B cell (primary cell): ENCODE measurements at regions not wholly inside any gene's neighbourhood (a gene's known extent, or its start where the extent isn't known, plus 50 kb on each side); places are given as distances from the start of the nearest gene placed in this dataset.

Experiments used
- ATAC-seq: fragments of 200-7000 bp; cut with Tn5 transposase; one replicate; pipeline ENCODE4 v1.10.0; 2021; ENCODE audit warnings: low read depth, mild to moderate bottlenecking, moderate number of reproducible peaks, moderate library complexity
- CTCF ChIA-PET: fragments of 350-600 bp; sonication (Branson Sonifier 250); formaldehyde crosslinking; loops from one replicate; lab custom pipeline; 2021; ENCODE audit warnings: antibody characterized with exemption, inconsistent platforms; lab: Charles Lee
- POLR2A ChIA-PET: fragments of 350-600 bp; sonication (Branson Sonifier 250); formaldehyde crosslinking; loops from one replicate; lab custom pipeline; 2021; ENCODE audit warnings: antibody characterized with exemption; lab: Charles Lee
- DNase-seq: peaks from one replicate; pipeline ENCODE4 v3.0.0; 2013
- H2AFZ ChIP-seq: 2 replicates; pipeline ENCODE4 v1.6.1; 2012; ENCODE audit warnings: mild to moderate bottlenecking, low read depth, low read length; ENCODE audit not compliant: insufficient read depth, poor library complexity, severe bottlenecking
- H3K27ac ChIP-seq, 2 donors: 1 replicate in 1 of 2; 2 replicates in 1 of 2; pipeline ENCODE4 v1.5.1; 2012 to 2013; ENCODE audit warnings: low read length in 2 of 2, mild to moderate bottlenecking in 2 of 2, moderate library complexity in 1 of 2
- H3K27me3 ChIP-seq, 4 experiments: fragments of 200-600 bp in 1 of 4; sonication (generic) in 1 of 4; replicated peaks in 1 of 4; 1 replicate in 2 of 4; 2 replicates in 2 of 4; pipeline versions ENCODE4 v1.6.1 to v1.7.0; 2013 to 2016; ENCODE audit warnings: low read length in 3 of 4, mild to moderate bottlenecking in 2 of 4, mixed read lengths in 1 of 4, moderate library complexity in 1 of 4; ENCODE audit not compliant: insufficient read depth in 4 of 4, control insufficient read depth in 3 of 4; ENCODE audit errors: control extremely low read depth in 1 of 4
- H3K36me3 ChIP-seq, 2 experiments: replicated peaks in 1 of 2; 1 replicate in 1 of 2; 2 replicates in 1 of 2; pipeline versions ENCODE4 v1.6.1 to v1.7.1; 2013; ENCODE audit warnings: low read length in 1 of 2; ENCODE audit not compliant: insufficient read depth in 2 of 2, control insufficient read depth in 1 of 2; ENCODE audit errors: control extremely low read depth in 1 of 2, extremely low read depth in 1 of 2
- H3K4me1 ChIP-seq, 2 donors: fragments of 200-600 bp in 1 of 2; sonication (generic) in 1 of 2; 1 replicate in 1 of 2; 2 replicates in 1 of 2; pipeline versions ENCODE4 v1.5.1 to v1.6.1; 2013 to 2017; ENCODE audit warnings: low read length in 2 of 2; ENCODE audit not compliant: control insufficient read depth in 2 of 2, insufficient read depth in 2 of 2
- H3K4me2 ChIP-seq: replicated peaks from 2 replicates; pipeline ENCODE3; 2012; ENCODE audit warnings: mild to moderate bottlenecking, low read depth, low read length; ENCODE audit not compliant: poor library complexity, severe bottlenecking
- H3K4me3 ChIP-seq, 5 experiments: fragments of 200-600 bp in 1 of 5; sonication (generic) in 1 of 5; 1 replicate in 3 of 5; 2 replicates in 2 of 5; pipeline versions ENCODE4 v1.5.1 to v1.7.0; 2011 to 2016; ENCODE audit warnings: low read length in 4 of 5, mild to moderate bottlenecking in 4 of 5, low read depth in 2 of 5, control low read depth in 1 of 5, moderate library complexity in 1 of 5; ENCODE audit not compliant: insufficient read depth in 1 of 5; ENCODE audit errors: control extremely low read depth in 1 of 5, extremely low read depth in 1 of 5
- H3K79me2 ChIP-seq: fragments of 200-600 bp; sonication (generic); one replicate; pipeline ENCODE4 v1.6.0; 2016; ENCODE audit warnings: low read length; ENCODE audit not compliant: control insufficient read depth, insufficient read depth
- H3K9ac ChIP-seq: fragments of 200-600 bp; sonication (generic); 2 replicates; pipeline ENCODE4 v1.6.1; 2017; ENCODE audit warnings: mild to moderate bottlenecking, low read length, moderate library complexity
- H3K9me3 ChIP-seq, 3 donors: one replicate each; pipeline versions ENCODE4 v1.6.1 to v1.7.1; 2013; ENCODE audit warnings: low read length in 2 of 3; ENCODE audit not compliant: control insufficient read depth in 2 of 3, insufficient read depth in 1 of 3; ENCODE audit errors: control extremely low read depth in 1 of 3
- H4K20me1 ChIP-seq: 2 replicates; pipeline ENCODE4 v1.6.0; 2012; ENCODE audit warnings: mild to moderate bottlenecking, low read length; ENCODE audit not compliant: insufficient read depth, control insufficient read depth, poor library complexity, severe bottlenecking
- H3K27ac Mint-ChIP-seq: one replicate; pipeline ENCODE4 v1.8.0; 2021; ENCODE audit warnings: mixed read lengths
- H3K27me3 Mint-ChIP-seq: one replicate; pipeline ENCODE4 v1.8.0; 2021; ENCODE audit warnings: mixed read lengths
- H3K4me1 Mint-ChIP-seq: one replicate; pipeline ENCODE4 v1.8.0; 2021; ENCODE audit warnings: mixed read lengths
- H3K4me3 Mint-ChIP-seq: one replicate; pipeline ENCODE4 v1.8.0; 2021; ENCODE audit warnings: mixed read lengths
- H3K9me3 Mint-ChIP-seq: one replicate; pipeline ENCODE4 v1.8.0; 2022; ENCODE audit warnings: mixed read lengths; ENCODE audit not compliant: insufficient read depth
- CTCF ChIP-seq: fragments of 200-600 bp; IDR thresholded peaks from one replicate; pipeline ENCODE4 v1.8.0; 2022; ENCODE audit warnings: antibody characterized with exemption, mild to moderate bottlenecking
- EZH2 ChIP-seq: IDR thresholded peaks from 2 replicates; pipeline ENCODE4 v1.6.1; 2012; ENCODE audit warnings: borderline replicate concordance, low read depth, mild to moderate bottlenecking, moderate library complexity, low read length; ENCODE audit not compliant: insufficient read depth, poor library complexity, severe bottlenecking
- WGBS: methylation state at CpG from one replicate; pipeline ENCODE4 v1.1.5; 2013; ENCODE audit warnings: missing lambda C conversion rate; ENCODE audit not compliant: insufficient coverage; 5-methylcytosine and 5-hydroxymethylcytosine counted together
- intact Hi-C: fragments of 100-400 bp; cut with micrococcal nuclease; formaldehyde crosslinking; loops from one replicate; pipeline ENCODE4 v1.10.0; 2022

DNA sequence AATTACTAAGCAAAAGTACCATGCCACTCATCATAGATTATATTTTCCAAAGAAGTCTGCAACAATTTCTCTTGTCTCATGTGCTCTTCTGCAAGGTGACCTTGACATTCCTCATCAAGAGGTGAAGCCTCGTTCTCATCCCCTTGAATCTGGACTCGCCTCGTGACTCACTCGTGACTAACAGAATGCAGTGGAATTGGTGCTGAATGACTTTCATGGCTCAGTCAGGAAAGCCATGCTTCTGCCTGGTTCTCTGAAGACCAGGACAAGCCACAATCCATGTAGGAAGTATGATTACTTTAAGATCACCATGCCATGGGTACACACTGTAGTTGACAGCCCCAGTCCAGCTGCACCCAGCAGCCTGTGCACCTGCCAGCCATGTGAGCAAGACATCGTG lies 335.8 kb downstream of the GADD45G start:
- H3K4me1 Mint-ChIP-seq, result peaks cover 1% of the 10 kb centered on the region
- H2AFZ ChIP-seq, result no peak overlapping the region
- no peak overlapping the region for H3K4me3 ChIP-seq
- ChIA-PET CTCF (no interaction called here), POLR2A (no interaction called here)
- no peak overlapping the region for H3K4me3 Mint-ChIP-seq
- no peaks in the 10 kb centered on the region for H3K79me2 ChIP-seq
- peaks cover 39% of the 10 kb centered on the region for H3K27me3 Mint-ChIP-seq
- H3K4me1 ChIP-seq, result no peaks in the 10 kb centered on the region
- no peak overlapping the region for H3K27ac ChIP-seq
- no peaks in the 10 kb centered on the region for H3K9me3 ChIP-seq
- no peak for TF ChIP-seq EZH2
- TF ChIP-seq CTCF, result no peak
- intact Hi-C loops, result no loop called here
- no peaks in the 10 kb centered on the region for H3K36me3 ChIP-seq
- peaks cover 0 to 6% (median 2%) of the 10 kb centered on the region in 4 experiments for H3K27me3 ChIP-seq
- WGBS, result 85% methylated on average over 5 of the region's 5 CpGs
- no peaks in the 10 kb centered on the region for H3K9me3 Mint-ChIP-seq
- no peak overlapping the region for H3K9ac ChIP-seq
- H3K27ac Mint-ChIP-seq, result no peak overlapping the region
- DNase-seq (no peak), ATAC-seq (no peak)
- no peaks in the 10 kb centered on the region for H4K20me1 ChIP-seq
- H3K4me2 ChIP-seq, result no peak overlapping the region

DNA sequence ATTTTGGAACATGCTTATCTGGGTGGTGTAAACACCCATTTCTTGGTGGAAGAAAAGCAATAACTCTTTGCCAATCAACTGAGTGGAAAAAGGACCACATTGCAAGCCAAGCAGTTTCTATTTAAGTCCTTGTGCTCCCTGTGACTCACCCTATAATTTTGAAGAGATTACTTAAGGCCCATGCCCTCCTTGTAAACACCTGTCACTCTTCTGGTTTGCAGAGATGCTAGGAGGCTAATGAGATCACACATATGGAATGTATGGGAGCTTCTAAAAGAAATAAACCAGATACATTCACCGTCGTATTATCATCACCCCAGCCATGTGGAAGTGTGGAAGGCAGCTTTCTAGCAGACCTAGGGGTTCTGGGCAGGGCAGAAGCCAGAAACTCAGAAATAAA lies 337.1 kb downstream of the GADD45G start:
- H3K36me3 ChIP-seq, result no peaks in the 10 kb centered on the region
- Mint-ChIP-seq H3K4me3 (no peak overlapping the region), H3K9me3 (no peaks in the 10 kb centered on the region), H3K27ac (no peak overlapping the region), H3K4me1 (no peaks in the 10 kb centered on the region), H3K27me3 (peaks cover 39% of the 10 kb centered on the region)
- H3K9me3 ChIP-seq, result no peaks in the 10 kb centered on the region
- H3K4me1 ChIP-seq, result no peaks in the 10 kb centered on the region
- no peak overlapping the region for H2AFZ ChIP-seq
- POLR2A ChIA-PET, result no interaction called here
- ATAC-seq (no peak), DNase-seq (no peak)
- no peak overlapping the region for H3K4me2 ChIP-seq
- WGBS, result no CpG with 5 or more reads among the region's 2 CpGs
- no peaks in the 10 kb centered on the region for H3K79me2 ChIP-seq
- intact Hi-C loops, result no loop called here
- H3K9ac ChIP-seq, result no peak overlapping the region
- CTCF ChIA-PET, result no interaction called here
- TF ChIP-seq CTCF (no peak), EZH2 (no peak)
- no peaks in the 10 kb centered on the region for H4K20me1 ChIP-seq
- no peak overlapping the region for H3K4me3 ChIP-seq
- no peak overlapping the region for H3K27ac ChIP-seq
- peaks cover 0 to 6% (median 2%) of the 10 kb centered on the region in 4 experiments for H3K27me3 ChIP-seq
